ENCODE measurements at regions not wholly inside any gene's neighbourhood (a gene's known extent, or its start where the extent isn't known, plus 50 kb on each side); places are given as distances from the start of the nearest gene placed in this dataset.

- Mint-ChIP-seq H3K4me3 (no peak overlapping the region), H3K4me1 (peaks cover 27% of the 10 kb centered on the region), H3K9me3 (peaks cover 6% of the 10 kb centered on the region), H3K36me3 (ENCODE audit: low read depth) (no peaks in the 10 kb centered on the region), H3K27ac (peak overlapping the region; percentile 79), H3K27me3 (ENCODE audit: low read depth, poor library complexity) (peaks cover 10% of the 10 kb centered on the region)
- TF ChIP-seq, protein P1, sequence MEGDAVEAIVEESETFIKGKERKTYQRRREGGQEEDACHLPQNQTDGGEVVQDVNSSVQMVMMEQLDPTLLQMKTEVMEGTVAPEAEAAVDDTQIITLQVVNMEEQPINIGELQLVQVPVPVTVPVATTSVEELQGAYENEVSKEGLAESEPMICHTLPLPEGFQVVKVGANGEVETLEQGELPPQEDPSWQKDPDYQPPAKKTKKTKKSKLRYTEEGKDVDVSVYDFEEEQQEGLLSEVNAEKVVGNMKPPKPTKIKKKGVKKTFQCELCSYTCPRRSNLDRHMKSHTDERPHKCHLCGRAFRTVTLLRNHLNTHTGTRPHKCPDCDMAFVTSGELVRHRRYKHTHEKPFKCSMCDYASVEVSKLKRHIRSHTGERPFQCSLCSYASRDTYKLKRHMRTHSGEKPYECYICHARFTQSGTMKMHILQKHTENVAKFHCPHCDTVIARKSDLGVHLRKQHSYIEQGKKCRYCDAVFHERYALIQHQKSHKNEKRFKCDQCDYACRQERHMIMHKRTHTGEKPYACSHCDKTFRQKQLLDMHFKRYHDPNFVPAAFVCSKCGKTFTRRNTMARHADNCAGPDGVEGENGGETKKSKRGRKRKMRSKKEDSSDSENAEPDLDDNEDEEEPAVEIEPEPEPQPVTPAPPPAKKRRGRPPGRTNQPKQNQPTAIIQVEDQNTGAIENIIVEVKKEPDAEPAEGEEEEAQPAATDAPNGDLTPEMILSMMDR (IDR thresholded peaks at IDR 0.05), result no peak
- no peak for DNase-seq
These were observed 59.2 kb upstream of the DUSP22 start for GRCh38 chr6:232982-233640.

GRCh38 chr6:234706-235372 is 57.4 kb upstream of the DUSP22 start:
- TF ChIP-seq, protein P1 (IDR thresholded peaks at IDR 0.05), result no peak
- Mint-ChIP-seq H3K4me3 (no peak overlapping the region), H3K27me3 (ENCODE audit: low read depth, poor library complexity) (peaks cover 17% of the 10 kb centered on the region), H3K27ac (no peak overlapping the region), H3K4me1 (peaks cover 29% of the 10 kb centered on the region), H3K9me3 (peaks cover 6% of the 10 kb centered on the region), H3K36me3 (ENCODE audit: low read depth) (no peaks in the 10 kb centered on the region)
- no peak for DNase-seq

GRCh38 chr6:235763-236360 is 56.4 kb upstream of the DUSP22 start:
- Mint-ChIP-seq H3K4me3 (peak overlapping the region; percentile 3), H3K4me1 (peaks cover 37% of the 10 kb centered on the region), H3K9me3 (peaks cover 6% of the 10 kb centered on the region), H3K27ac (no peak overlapping the region), H3K27me3 (ENCODE audit: low read depth, poor library complexity) (peaks cover 18% of the 10 kb centered on the region), H3K36me3 (ENCODE audit: low read depth) (no peaks in the 10 kb centered on the region)
- TF ChIP-seq, protein P1 (IDR thresholded peaks at IDR 0.05), result no peak
- no peak for DNase-seq

- peaks cover 18% of the 10 kb centered on the region for H3K27me3 Mint-ChIP-seq (ENCODE audit: low read depth, poor library complexity)
- TF ChIP-seq, protein P1 (IDR thresholded peaks at IDR 0.05), result no peak
- peaks cover 3% of the 10 kb centered on the region for H3K9me3 Mint-ChIP-seq
- no peak overlapping the region for H3K4me3 Mint-ChIP-seq
- H3K27ac Mint-ChIP-seq, result no peak overlapping the region
- no peak for DNase-seq
- peaks cover 43% of the 10 kb centered on the region for H3K4me1 Mint-ChIP-seq
- no peaks in the 10 kb centered on the region for H3K36me3 Mint-ChIP-seq (ENCODE audit: low read depth)
These were observed 55.8 kb upstream of the DUSP22 start for GRCh38 chr6:236519-236918.

DNA sequence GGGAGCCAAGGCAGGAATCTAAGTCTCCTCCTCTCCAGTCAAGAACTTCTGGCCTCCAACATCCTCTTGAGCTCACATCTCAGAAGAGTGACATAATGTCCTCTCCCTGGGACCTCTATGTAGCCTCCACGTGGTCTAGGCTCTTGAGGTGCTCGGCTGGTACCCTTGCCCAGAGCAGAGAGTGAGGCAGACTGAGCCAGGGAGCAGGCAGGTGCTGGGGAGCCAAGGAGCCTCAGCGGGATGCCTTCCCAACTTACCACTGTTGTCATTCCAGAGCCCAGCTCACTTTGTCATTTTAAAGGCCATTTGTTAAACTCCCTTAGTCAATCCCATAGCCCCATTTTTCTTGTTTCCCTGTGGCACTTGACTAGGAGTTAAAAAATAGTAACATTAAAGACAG is 52.1 kb upstream of the DUSP22 start:
- Mint-ChIP-seq H3K27me3 (ENCODE audit: low read depth, poor library complexity) (peaks cover 21% of the 10 kb centered on the region), H3K4me3 (no peak overlapping the region), H3K9me3 (peaks cover 24% of the 10 kb centered on the region), H3K27ac (no peak overlapping the region), H3K36me3 (ENCODE audit: low read depth) (no peaks in the 10 kb centered on the region), H3K4me1 (peaks cover 53% of the 10 kb centered on the region)
- TF ChIP-seq, protein P1 (IDR thresholded peaks at IDR 0.05), result no peak
- DNase-seq, result no peak

All from nephron progenitor cell (in vitro differentiated cells).